Activated CD8-positive, alpha-beta T cell treated with anti-CD3 and anti-CD28 coated beads, Interleukin-2, amount 10 ng/mL, durations not matched to agents 7 days and 5 days (primary cell): ENCODE measurements at regions not wholly inside any gene's neighbourhood (a gene's known extent, or its start where the extent isn't known, plus 50 kb on each side); places are given as distances from the start of the nearest gene placed in this dataset.

ENCODE experiments used
- ATAC-seq: fragments of 150-1000 bp; cut with Tn5 transposase; one replicate; pipeline ENCODE4 v1.10.0; 2021; ENCODE audit warnings: moderate library complexity
- CTCF ChIA-PET: fragments of 350-600 bp; sonication (Branson Sonifier 250); formaldehyde crosslinking; loops from one replicate; lab custom pipeline; 2021; ENCODE audit warnings: antibody characterized with exemption; lab: Charles Lee
- POLR2A ChIA-PET: fragments of 350-600 bp; sonication (Branson Sonifier 250); formaldehyde crosslinking; loops from one replicate; lab custom pipeline; 2021; ENCODE audit warnings: antibody characterized with exemption; lab: Charles Lee
- DNase-seq: peaks from one replicate; pipeline ENCODE4 v3.0.0-alpha.2; 2020
- H3K27ac Mint-ChIP-seq: one replicate; pipeline ENCODE4 v1.8.0; 2021; ENCODE audit warnings: mild to moderate bottlenecking, mixed read lengths
- H3K27me3 Mint-ChIP-seq: one replicate; pipeline ENCODE4 v1.8.0; 2021; ENCODE audit warnings: low read depth, mixed read lengths
- H3K36me3 Mint-ChIP-seq: one replicate; pipeline ENCODE4 v1.8.0; 2021; ENCODE audit warnings: low read depth, mixed read lengths
- H3K4me1 Mint-ChIP-seq: one replicate; pipeline ENCODE4 v1.8.0; 2021; ENCODE audit warnings: low read depth, mixed read lengths
- H3K4me3 Mint-ChIP-seq: one replicate; pipeline ENCODE4 v1.8.0; 2021; ENCODE audit warnings: mild to moderate bottlenecking, mixed read lengths
- H3K9me3 Mint-ChIP-seq: one replicate; pipeline ENCODE4 v1.8.0; 2022; ENCODE audit warnings: mixed read lengths; ENCODE audit not compliant: insufficient read depth

GRCh38 chr16:79400462-79401149 is 199.9 kb downstream of the MAF start:
- Mint-ChIP-seq H3K9me3 (no peaks in the 10 kb centered on the region), H3K27me3 (peaks cover 2% of the 10 kb centered on the region), H3K36me3 (no peaks in the 10 kb centered on the region), H3K27ac (no peak overlapping the region), H3K4me3 (no peak overlapping the region), H3K4me1 (no peaks in the 10 kb centered on the region)
- ChIA-PET POLR2A (interaction anchor here (0.6 kb wide), 1 partner anchor 484 kb away, joined by 3 read pairs; no protein-coding TSS in a partner anchor), CTCF (no interaction called here)
- DNase-seq, result no peak
- ATAC-seq, result no peak

GRCh38 chr16:79395591-79395990 is 204.9 kb downstream of the MAF start:
- Mint-ChIP-seq H3K36me3 (no peaks in the 10 kb centered on the region), H3K9me3 (no peaks in the 10 kb centered on the region), H3K4me3 (no peak overlapping the region), H3K27ac (no peak overlapping the region), H3K27me3 (peaks cover 10% of the 10 kb centered on the region), H3K4me1 (no peaks in the 10 kb centered on the region)
- ChIA-PET POLR2A (no interaction called here), CTCF (no interaction called here)
- no peak for DNase-seq
- no peak for ATAC-seq

GRCh38 chr16:79394206-79394605 is 206.3 kb downstream of the MAF start:
- POLR2A ChIA-PET, result no interaction called here
- Mint-ChIP-seq H3K9me3 (no peaks in the 10 kb centered on the region), H3K4me3 (no peak overlapping the region), H3K4me1 (no peaks in the 10 kb centered on the region), H3K36me3 (no peaks in the 10 kb centered on the region), H3K27ac (no peak overlapping the region), H3K27me3 (peaks cover 10% of the 10 kb centered on the region)
- ATAC-seq, result no peak
- DNase-seq, result no peak
- CTCF ChIA-PET, result no interaction called here

- no peaks in the 10 kb centered on the region for H3K9me3 Mint-ChIP-seq
- no peak overlapping the region for H3K4me3 Mint-ChIP-seq
- POLR2A ChIA-PET, result no interaction called here
- no peaks in the 10 kb centered on the region for H3K4me1 Mint-ChIP-seq
- no peaks in the 10 kb centered on the region for H3K36me3 Mint-ChIP-seq
- CTCF ChIA-PET, result no interaction called here
- no peak overlapping the region for H3K27ac Mint-ChIP-seq
- no peak for DNase-seq
- no peak for ATAC-seq
- peaks cover 10% of the 10 kb centered on the region for H3K27me3 Mint-ChIP-seq
These were observed 207.0 kb downstream of the MAF start for GRCh38 chr16:79393564-79393963.

GRCh38 chr16:79393127-79393526 is 207.4 kb downstream of the MAF start:
- peaks cover 10% of the 10 kb centered on the region for H3K27me3 Mint-ChIP-seq
- no peak overlapping the region for H3K4me3 Mint-ChIP-seq
- ChIA-PET POLR2A (no interaction called here), CTCF (no interaction called here)
- DNase-seq (no peak), ATAC-seq (no peak)
- H3K9me3 Mint-ChIP-seq, result no peaks in the 10 kb centered on the region
- H3K36me3 Mint-ChIP-seq, result no peaks in the 10 kb centered on the region
- H3K27ac Mint-ChIP-seq, result no peak overlapping the region
- no peaks in the 10 kb centered on the region for H3K4me1 Mint-ChIP-seq

- CTCF ChIA-PET, result no interaction called here
- H3K27me3 Mint-ChIP-seq, result peaks cover 10% of the 10 kb centered on the region
- ATAC-seq, result no peak
- H3K4me1 Mint-ChIP-seq, result no peaks in the 10 kb centered on the region
- no peaks in the 10 kb centered on the region for H3K36me3 Mint-ChIP-seq
- DNase-seq, result no peak
- no peak overlapping the region for H3K4me3 Mint-ChIP-seq
- POLR2A ChIA-PET, result no interaction called here
- no peak overlapping the region for H3K27ac Mint-ChIP-seq
- H3K9me3 Mint-ChIP-seq, result no peaks in the 10 kb centered on the region
These were observed 208.5 kb downstream of the MAF start for GRCh38 chr16:79392081-79392480.

- CTCF ChIA-PET, result no interaction called here
- Mint-ChIP-seq H3K27ac (no peak overlapping the region), H3K4me1 (no peaks in the 10 kb centered on the region), H3K4me3 (no peak overlapping the region), H3K27me3 (peaks cover 10% of the 10 kb centered on the region), H3K36me3 (no peaks in the 10 kb centered on the region), H3K9me3 (no peaks in the 10 kb centered on the region)
- POLR2A ChIA-PET, result no interaction called here
- ATAC-seq (no peak), DNase-seq (no peak)
These were observed 209.1 kb downstream of the MAF start for GRCh38 chr16:79391395-79391794.

- Mint-ChIP-seq H3K27ac (no peak overlapping the region), H3K36me3 (no peaks in the 10 kb centered on the region), H3K4me3 (no peak overlapping the region), H3K4me1 (no peaks in the 10 kb centered on the region), H3K9me3 (peaks cover under 1% of the 10 kb centered on the region), H3K27me3 (peaks cover 10% of the 10 kb centered on the region)
- DNase-seq (no peak), ATAC-seq (no peak)
- CTCF ChIA-PET, result no interaction called here
- POLR2A ChIA-PET, result no interaction called here
These were observed 210.0 kb downstream of the MAF start for GRCh38 chr16:79390481-79391051.

- Mint-ChIP-seq H3K27me3 (peaks cover 10% of the 10 kb centered on the region), H3K4me3 (no peak overlapping the region), H3K9me3 (peaks cover 5% of the 10 kb centered on the region), H3K36me3 (no peaks in the 10 kb centered on the region), H3K27ac (no peak overlapping the region), H3K4me1 (no peaks in the 10 kb centered on the region)
- POLR2A ChIA-PET, result no interaction called here
- CTCF ChIA-PET, result no interaction called here
- DNase-seq, result no peak
- no peak for ATAC-seq
These were observed 212.1 kb downstream of the MAF start for GRCh38 chr16:79388396-79388795.

- DNase-seq (no peak), ATAC-seq (no peak)
- ChIA-PET CTCF (no interaction called here), POLR2A (no interaction called here)
- no peak overlapping the region for H3K27ac Mint-ChIP-seq
- peaks cover 5% of the 10 kb centered on the region for H3K9me3 Mint-ChIP-seq
- peaks cover 8% of the 10 kb centered on the region for H3K4me1 Mint-ChIP-seq
- H3K4me3 Mint-ChIP-seq, result no peak overlapping the region
- no peaks in the 10 kb centered on the region for H3K36me3 Mint-ChIP-seq
- H3K27me3 Mint-ChIP-seq, result peaks cover 5% of the 10 kb centered on the region
These were observed 214.2 kb downstream of the MAF start for GRCh38 chr16:79386299-79386698.

GRCh38 chr16:79381603-79382042 is 218.9 kb downstream of the MAF start:
- CTCF ChIA-PET, result no interaction called here
- H3K4me3 Mint-ChIP-seq, result no peak overlapping the region
- no peak for DNase-seq
- no peak for ATAC-seq
- peaks cover 5% of the 10 kb centered on the region for H3K9me3 Mint-ChIP-seq
- peaks cover 6% of the 10 kb centered on the region for H3K27me3 Mint-ChIP-seq
- no peaks in the 10 kb centered on the region for H3K36me3 Mint-ChIP-seq
- no peak overlapping the region for H3K27ac Mint-ChIP-seq
- POLR2A ChIA-PET, result no interaction called here
- peaks cover 18% of the 10 kb centered on the region for H3K4me1 Mint-ChIP-seq

- no peaks in the 10 kb centered on the region for H3K36me3 Mint-ChIP-seq
- H3K4me1 Mint-ChIP-seq, result peaks cover 18% of the 10 kb centered on the region
- ChIA-PET POLR2A (no interaction called here), CTCF (no interaction called here)
- no peak overlapping the region for H3K27ac Mint-ChIP-seq
- H3K9me3 Mint-ChIP-seq, result peaks cover 5% of the 10 kb centered on the region
- no peak for ATAC-seq
- DNase-seq, result no peak
- peaks cover 6% of the 10 kb centered on the region for H3K27me3 Mint-ChIP-seq
- H3K4me3 Mint-ChIP-seq, result no peak overlapping the region
These were observed 219.4 kb downstream of the MAF start for GRCh38 chr16:79380995-79381602.
